HG02884 (cell line): ENCODE measurements at regions not wholly inside any gene's neighbourhood (a gene's known extent, or its start where the extent isn't known, plus 50 kb on each side); places are given as distances from the start of the nearest gene placed in this dataset.
"Not testable (repeated sequence)": the region's sequence is repeated elsewhere in the genome, so short reads cannot be mapped to it uniquely, and the experiment has no call there.

ENCODE experiments used
- ATAC-seq: cut with Tn5 transposase; IDR thresholded peaks from one replicate; pipeline ENCODE4 v1.9.1; 2021; ENCODE audit warnings: mild to moderate bottlenecking, moderate library complexity; ENCODE audit not compliant: unreplicated experiment

GRCh38 chr19:27851543-27852060 lies 1361.3 kb downstream of the UQCRFS1 start:
- ATAC-seq, result no peak

DNA sequence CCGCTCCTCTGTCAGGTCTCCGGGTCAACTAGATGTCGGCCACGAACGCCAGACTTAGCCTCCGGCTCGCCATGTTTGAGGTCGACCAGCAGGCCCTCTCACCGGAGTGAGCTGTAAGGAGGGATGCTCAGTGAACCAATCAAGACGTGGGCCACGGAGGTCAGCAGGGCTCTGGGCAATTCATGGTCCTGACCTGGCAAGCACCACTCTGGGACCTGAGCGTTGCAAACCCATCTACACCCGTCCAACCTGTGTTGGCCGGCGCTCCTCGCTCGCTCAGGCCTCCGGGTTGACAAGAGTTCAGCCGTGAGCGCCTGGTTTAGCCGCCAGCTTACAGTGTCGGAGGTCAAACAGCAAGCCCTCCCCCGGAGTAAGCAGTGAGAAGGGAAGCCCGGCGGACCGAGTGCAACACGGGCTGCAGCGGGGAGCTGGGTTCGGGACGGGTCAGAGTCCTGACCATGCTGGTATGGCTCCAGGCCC lies 1361.9 kb downstream of the UQCRFS1 start:
- ATAC-seq, result no peak

GRCh38 chr19:27846944-27847343 lies 1366.0 kb downstream of the UQCRFS1 start:
- ATAC-seq, result no peak

DNA sequence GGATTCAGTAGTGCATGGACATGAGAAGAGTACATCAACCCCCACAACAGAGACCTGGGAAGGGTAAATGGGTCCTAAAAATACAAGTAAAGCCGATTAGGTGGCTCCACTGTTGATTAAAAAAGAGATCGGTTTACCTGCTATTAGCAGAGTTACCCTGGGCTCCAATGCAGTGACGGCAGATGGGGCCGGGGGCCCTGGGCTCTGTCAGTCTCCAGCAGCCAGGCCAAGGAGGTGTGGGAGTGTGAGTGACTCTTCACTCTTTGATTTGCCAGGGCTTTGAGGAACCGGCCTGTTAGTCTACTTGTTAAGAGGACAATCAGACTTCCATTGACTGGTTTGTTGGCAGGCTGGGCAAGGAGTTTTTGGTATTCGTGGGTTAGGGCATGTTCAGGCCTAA lies 1368.7 kb downstream of the UQCRFS1 start:
- no peak for ATAC-seq

DNA sequence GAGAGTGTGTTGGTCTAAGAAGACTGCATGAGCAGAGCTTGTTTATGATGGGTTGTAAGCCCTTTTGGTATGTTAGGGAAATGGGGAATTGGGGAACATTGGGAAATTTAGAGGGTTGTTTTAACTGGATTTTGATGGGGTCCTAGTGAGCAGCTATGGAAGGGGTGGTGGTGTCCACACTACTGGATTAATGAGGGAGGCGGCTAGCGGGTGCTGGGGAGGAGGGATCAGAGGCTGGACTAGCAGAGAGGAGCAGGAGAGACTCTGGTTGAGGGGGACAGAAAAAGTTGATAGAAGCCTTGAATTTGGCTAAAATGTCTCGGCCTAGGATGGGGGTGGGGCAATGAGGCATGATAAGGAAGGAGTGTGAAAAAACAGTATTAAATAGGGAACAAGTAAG lies 1369.1 kb downstream of the UQCRFS1 start:
- ATAC-seq, result no peak

DNA sequence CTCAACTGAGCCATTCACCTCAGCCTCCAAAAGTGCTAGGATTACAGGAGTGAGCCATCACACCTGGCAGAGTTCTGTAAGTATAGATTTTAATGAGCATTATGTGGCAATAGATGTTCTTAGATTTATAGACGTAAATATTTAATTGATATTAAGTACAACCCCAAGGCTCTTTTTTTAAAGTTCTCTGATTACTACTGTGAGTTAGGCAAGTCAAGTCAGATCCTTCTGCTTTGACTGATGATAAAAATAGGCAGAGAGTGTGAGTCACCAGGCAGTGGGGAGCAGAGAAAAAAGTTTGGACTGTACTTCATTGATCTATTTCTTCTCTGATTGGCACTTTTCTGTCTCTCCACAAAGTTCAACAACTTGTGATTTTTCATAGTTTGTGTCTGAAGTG lies 1379.9 kb downstream of the UQCRFS1 start:
- no peak for ATAC-seq

- no peak for ATAC-seq
Observed at GRCh38 chr19:27828829-27829228, 1384.1 kb downstream of the UQCRFS1 start.

- no peak for ATAC-seq
Observed at GRCh38 chr19:27824108-27824507, 1388.8 kb downstream of the UQCRFS1 start.

GRCh38 chr19:27822336-27822735 lies 1390.6 kb downstream of the UQCRFS1 start:
- no peak for ATAC-seq

- no peak for ATAC-seq
Observed at GRCh38 chr19:27821418-27822018, 1391.4 kb downstream of the UQCRFS1 start.

DNA sequence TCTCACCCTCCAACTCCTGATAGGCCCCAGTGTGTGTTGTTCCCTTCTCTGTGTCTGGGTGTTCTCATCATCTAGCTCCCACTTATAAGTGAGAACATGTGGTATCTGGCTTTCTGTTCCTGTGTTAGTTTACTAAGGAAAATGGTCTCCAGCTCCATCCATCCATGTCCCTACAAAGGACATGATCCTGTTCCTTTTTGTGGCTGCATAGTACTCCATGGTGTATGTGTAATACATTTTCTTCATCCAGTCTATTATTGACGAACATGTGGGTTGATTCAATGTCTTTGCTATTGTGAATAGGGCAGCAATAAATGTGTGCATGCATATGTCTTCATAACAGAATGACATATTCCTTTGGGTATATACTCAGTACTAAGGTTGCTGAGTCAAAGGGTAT lies 1397.0 kb downstream of the UQCRFS1 start:
- ATAC-seq, result no peak

DNA sequence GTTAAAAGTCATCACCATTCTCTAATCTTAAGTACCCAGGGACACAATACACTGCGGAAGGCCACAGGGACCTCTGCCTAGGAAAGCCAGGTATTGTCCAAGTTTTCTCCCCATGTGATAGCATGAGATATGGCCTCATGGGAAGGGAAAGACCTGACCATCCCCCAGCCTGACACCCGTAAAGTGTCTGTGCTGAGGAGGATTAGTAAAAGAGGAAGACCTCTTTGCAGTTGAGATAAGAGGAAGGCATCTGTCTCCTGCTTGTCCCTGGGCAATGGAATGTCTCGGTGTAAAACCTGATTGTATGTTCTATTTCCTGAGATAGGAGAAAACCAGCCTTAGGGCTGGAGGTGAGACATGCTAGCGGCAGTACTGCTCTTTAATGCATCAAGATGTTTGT lies 1398.1 kb downstream of the UQCRFS1 start:
- ATAC-seq, result not testable (repeated sequence)

DNA sequence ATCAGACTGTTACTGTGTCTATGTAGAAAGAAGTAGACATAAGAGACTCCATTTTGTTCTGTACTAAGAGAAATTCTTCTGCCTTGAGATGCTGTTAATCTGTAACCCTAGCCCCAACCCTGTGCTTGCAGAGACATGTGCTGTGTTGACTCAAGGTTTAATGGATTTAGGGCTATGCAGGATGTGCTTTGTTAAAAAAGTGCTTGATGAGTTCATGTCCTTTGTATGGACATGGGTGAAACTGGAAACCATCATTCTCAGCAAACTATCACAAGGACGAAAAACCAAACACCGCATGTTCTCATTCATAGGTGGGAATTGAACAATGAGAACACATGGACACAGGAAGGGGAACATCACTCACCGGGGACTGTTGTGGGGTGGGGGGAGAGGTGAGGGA lies 1398.7 kb downstream of the UQCRFS1 start:
- ATAC-seq, result not testable (repeated sequence)

GRCh38 chr19:27806471-27807070 lies 1406.4 kb downstream of the UQCRFS1 start:
- no peak for ATAC-seq

DNA sequence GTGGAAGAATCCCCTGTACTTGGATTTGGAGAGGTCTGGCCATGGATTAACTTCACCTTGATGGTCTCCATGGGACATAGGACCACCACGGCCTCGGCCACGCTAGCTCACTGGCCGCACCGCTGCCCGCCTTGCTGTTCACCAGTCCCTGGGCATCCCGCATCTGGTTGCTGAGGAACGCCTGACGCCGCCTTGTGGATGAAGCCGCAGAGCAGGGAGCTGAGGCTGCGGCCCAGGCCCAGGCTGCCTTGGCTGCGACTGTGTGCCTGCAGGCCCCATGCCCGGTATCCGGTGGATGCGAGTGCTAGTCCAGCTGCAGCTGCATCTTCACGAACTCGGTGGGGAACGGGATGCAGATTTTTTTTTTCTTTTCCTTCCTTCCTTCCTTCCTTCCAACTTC lies 1407.1 kb downstream of the UQCRFS1 start:
- ATAC-seq, result no peak

GRCh38 chr19:27802293-27802692 lies 1410.7 kb downstream of the UQCRFS1 start:
- ATAC-seq, result not testable (repeated sequence)

DNA sequence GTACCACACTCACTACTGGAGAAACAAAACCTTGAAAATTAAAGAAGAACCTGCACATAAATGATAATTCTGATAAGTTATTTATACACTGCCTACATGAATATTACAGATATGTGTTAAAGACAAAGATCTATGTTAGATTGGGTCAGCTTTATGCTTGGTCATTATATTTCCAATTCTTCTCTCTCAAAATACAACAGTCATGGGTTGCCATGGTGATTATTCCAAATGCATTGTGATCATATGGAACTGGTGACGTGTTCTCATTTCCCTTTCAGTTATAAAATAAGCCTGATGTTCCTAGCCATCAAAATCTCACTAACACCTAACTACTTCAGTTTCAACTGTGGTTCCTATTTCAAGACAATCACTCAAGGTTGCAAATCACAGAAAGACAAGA lies 1416.4 kb downstream of the UQCRFS1 start:
- ATAC-seq, result no peak

GRCh38 chr19:27796073-27796472 lies 1416.9 kb downstream of the UQCRFS1 start:
- ATAC-seq, result no peak

DNA sequence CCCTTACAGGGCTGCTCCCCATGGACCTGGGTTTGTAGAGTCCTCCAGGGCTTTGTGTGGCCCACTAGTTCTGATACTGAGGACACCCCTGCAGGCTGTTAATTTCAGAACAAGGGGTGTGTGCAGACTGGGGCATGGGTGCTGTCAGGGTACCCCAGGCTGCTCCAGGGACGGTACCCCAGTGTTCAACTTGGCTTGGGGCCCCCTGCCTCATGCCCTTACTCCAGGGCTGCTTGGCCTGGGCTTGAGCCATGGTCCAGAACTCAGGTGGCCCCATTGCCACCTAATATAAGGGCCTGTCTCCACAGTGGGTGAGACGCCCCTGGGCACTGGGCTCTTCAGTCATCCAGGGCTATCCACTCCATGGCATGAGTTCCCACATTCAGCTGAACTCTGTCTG lies 1417.6 kb downstream of the UQCRFS1 start:
- ATAC-seq, result no peak

- ATAC-seq, result no peak
Observed at GRCh38 chr19:27794494-27795042, 1418.4 kb downstream of the UQCRFS1 start.

GRCh38 chr19:27793644-27794493 lies 1419.1 kb downstream of the UQCRFS1 start:
- peak; percentile 93 for ATAC-seq
